ENCODE measurements at regions not wholly inside any gene's neighbourhood (a gene's known extent, or its start where the extent isn't known, plus 50 kb on each side); places are given as distances from the start of the nearest gene placed in this dataset.

- intact Hi-C loops (cut with DNase I) = no loop called here
- Histone ChIP-seq H3K27me3 (no peaks in the 10 kb centered on the region), H3K27ac (no peak overlapping the region), H3K36me3 (no peaks in the 10 kb centered on the region), H3K4me1 (no peaks in the 10 kb centered on the region), H3K9me3 (peaks cover 0 to 3% of the 10 kb centered on the region in 2 donors), H3K4me3 (no peak overlapping the region)
- TF ChIP-seq CTCF (IDR thresholded peaks at IDR 0.05) = no peak
- DNase-seq (ENCODE audit: low spot score in 2 of 2) = no peak
Observed at GRCh38 chr10:36455526-36456133, 669.8 kb upstream of the ANKRD30A start.

GRCh38 chr10:36452851-36453250, 672.5 kb upstream of the ANKRD30A start:
- no peaks in the 10 kb centered on the region for H3K36me3 ChIP-seq
- H3K27me3 ChIP-seq = no peaks in the 10 kb centered on the region
- H3K9me3 ChIP-seq = no peaks in the 10 kb centered on the region
- H3K4me1 ChIP-seq = no peaks in the 10 kb centered on the region
- intact Hi-C loops (cut with DNase I) = no loop called here
- H3K27ac ChIP-seq = no peak overlapping the region
- no peak overlapping the region for H3K4me3 ChIP-seq
- DNase-seq (ENCODE audit: low spot score in 2 of 2) = no peak
- TF ChIP-seq CTCF (IDR thresholded peaks at IDR 0.05) = no peak

GRCh38 chr10:36451391-36451970, 673.9 kb upstream of the ANKRD30A start:
- no peaks in the 10 kb centered on the region for H3K36me3 ChIP-seq
- no peak overlapping the region for H3K4me3 ChIP-seq
- TF ChIP-seq CTCF (IDR thresholded peaks at IDR 0.05) = no peak
- H3K27ac ChIP-seq = no peak overlapping the region
- H3K27me3 ChIP-seq = no peaks in the 10 kb centered on the region
- H3K4me1 ChIP-seq = no peaks in the 10 kb centered on the region
- no peaks in the 10 kb centered on the region for H3K9me3 ChIP-seq
- intact Hi-C loops (cut with DNase I) = no loop called here
- DNase-seq (ENCODE audit: low spot score in 2 of 2) = no peak

- Histone ChIP-seq H3K36me3 (no peaks in the 10 kb centered on the region), H3K27ac (no peak overlapping the region), H3K27me3 (no peaks in the 10 kb centered on the region), H3K4me1 (no peaks in the 10 kb centered on the region), H3K9me3 (no peaks in the 10 kb centered on the region), H3K4me3 (no peak overlapping the region)
- no peak for TF ChIP-seq CTCF (IDR thresholded peaks at IDR 0.05)
- DNase-seq (ENCODE audit: low spot score in 2 of 2) = no peak
- intact Hi-C loops (cut with DNase I) = no loop called here
Observed at GRCh38 chr10:36450380-36450779, 675.0 kb upstream of the ANKRD30A start.

GRCh38 chr10:36448760-36449691, 676.4 kb upstream of the ANKRD30A start:
- intact Hi-C loops (cut with DNase I) = loop anchor here (5.0 kb wide), 1 partner anchor 328 kb away; no protein-coding TSS in a partner anchor

More at GRCh38 chr10:36448760-36449691, 676.4 kb upstream of the ANKRD30A start:
- no peaks in the 10 kb centered on the region for H3K9me3 ChIP-seq
- H3K27ac ChIP-seq = no peak overlapping the region
- no peaks in the 10 kb centered on the region for H3K36me3 ChIP-seq
- H3K4me3 ChIP-seq = no peak overlapping the region
- no peak for TF ChIP-seq CTCF (IDR thresholded peaks at IDR 0.05)
- DNase-seq (ENCODE audit: low spot score in 2 of 2) = no peak
- no peaks in the 10 kb centered on the region for H3K4me1 ChIP-seq
- H3K27me3 ChIP-seq = no peaks in the 10 kb centered on the region

All from ascending aorta (tissue), 2 donors.